SK-N-SH treated with all-trans-retinoic acid at 6 μM for 48 hours (cell line): ENCODE measurements at regions not wholly inside any gene's neighbourhood (a gene's known extent, or its start where the extent isn't known, plus 50 kb on each side); places are given as distances from the start of the nearest gene placed in this dataset.

Experiments
- ATAC-seq: fragments of 200-7000 bp; cut with Tn5 transposase; 3 replicates; pipeline ENCODE4 v1.9.1; 2020; ENCODE audit warnings: mild to moderate bottlenecking, moderate library complexity
- ARNTL ChIP-seq: fragments of 450-650 bp; formaldehyde crosslinking; IDR thresholded peaks from 2 replicates; pipeline ENCODE4 v1.5.0; 2020; ENCODE audit warnings: low read depth, mild to moderate bottlenecking, moderate library complexity, borderline replicate concordance
- BACH2 ChIP-seq: fragments of 250-450 bp; sonication (Bioruptor Pico); IDR thresholded peaks from 2 replicates; pipeline ENCODE4 v1.9.0; 2021; ENCODE audit warnings: mild to moderate bottlenecking, borderline replicate concordance
- CSDC2 ChIP-seq: fragments of 250-450 bp; sonication (Bioruptor Pico); IDR thresholded peaks from 2 replicates; pipeline ENCODE4 v1.5.0; 2020; ENCODE audit warnings: mild to moderate bottlenecking, moderate library complexity
- ESRRG ChIP-seq: fragments of 250-450 bp; sonication (Bioruptor Pico); IDR thresholded peaks from 2 replicates; pipeline ENCODE4 v1.6.1; 2021; ENCODE audit warnings: mild to moderate bottlenecking
- GLIS3 ChIP-seq: fragments of 250-450 bp; sonication (Bioruptor Pico); IDR thresholded peaks from 2 replicates; pipeline ENCODE4 v1.5.0; 2020; ENCODE audit warnings: mild to moderate bottlenecking, moderate library complexity
- ISL1 ChIP-seq: fragments of 250-450 bp; sonication (Bioruptor Pico); IDR thresholded peaks from 2 replicates; pipeline ENCODE4 v2.1.2; 2022; ENCODE audit warnings: mild to moderate bottlenecking, moderate library complexity
- OSR1 ChIP-seq: fragments of 250-450 bp; sonication (Bioruptor Pico); IDR thresholded peaks from 2 replicates; pipeline ENCODE4 v1.8.0; 2022; ENCODE audit warnings: moderate library complexity, mild to moderate bottlenecking, inconsistent platforms
- PATZ1 ChIP-seq: fragments of 250-450 bp; sonication (Bioruptor Pico); IDR thresholded peaks from 2 replicates; pipeline ENCODE4 v1.8.0; 2020; ENCODE audit warnings: mild to moderate bottlenecking, moderate library complexity, borderline replicate concordance
- POU6F1 ChIP-seq: fragments of 250-450 bp; sonication (Bioruptor Pico); IDR thresholded peaks from 2 replicates; pipeline ENCODE4 v1.8.0; 2021; ENCODE audit warnings: low read depth, mild to moderate bottlenecking, moderate library complexity, borderline replicate concordance
- PPARA ChIP-seq: fragments of 250-450 bp; sonication (Bioruptor Pico); IDR thresholded peaks from 2 replicates; pipeline ENCODE4 v1.5.0; 2020; ENCODE audit warnings: mild to moderate bottlenecking, borderline replicate concordance
- RARB ChIP-seq: fragments of 250-450 bp; sonication (Bioruptor Pico); IDR thresholded peaks from 2 replicates; pipeline ENCODE4 v1.8.0; 2021; ENCODE audit warnings: mild to moderate bottlenecking, moderate library complexity
- SNAI2 ChIP-seq: fragments of 250-450 bp; sonication (Bioruptor Pico); IDR thresholded peaks from 2 replicates; pipeline ENCODE4 v1.5.0; 2020; ENCODE audit warnings: mild to moderate bottlenecking, moderate library complexity
- TCF4 ChIP-seq: fragments of 250-450 bp; sonication (Bioruptor Pico); IDR thresholded peaks from 2 replicates; pipeline ENCODE4 v1.8.0; 2021; ENCODE audit warnings: mild to moderate bottlenecking, moderate library complexity, borderline replicate concordance
- TOX ChIP-seq: fragments of 250-450 bp; sonication (Bioruptor Pico); IDR thresholded peaks from 2 replicates; pipeline ENCODE4 v1.8.0; 2021; ENCODE audit warnings: mild to moderate bottlenecking, moderate library complexity, borderline replicate concordance
- TSHZ2 ChIP-seq: fragments of 250-450 bp; sonication (Bioruptor Pico); IDR thresholded peaks from 2 replicates; pipeline ENCODE4 v1.5.0; 2020; ENCODE audit warnings: mild to moderate bottlenecking, moderate library complexity
- ZC3H10 ChIP-seq: fragments of 250-450 bp; sonication (Bioruptor Pico); IDR thresholded peaks from 2 replicates; pipeline ENCODE4 v1.5.1; 2021; ENCODE audit warnings: mild to moderate bottlenecking, moderate library complexity
- ZFP3 ChIP-seq: fragments of 250-450 bp; sonication (Bioruptor Pico); IDR thresholded peaks from 2 replicates; pipeline ENCODE4 v1.5.0; 2020; ENCODE audit warnings: mild to moderate bottlenecking, moderate library complexity
- ZNF70 ChIP-seq: fragments of 450-650 bp; formaldehyde crosslinking; IDR thresholded peaks from 2 replicates; pipeline ENCODE4 v1.5.0; 2020; ENCODE audit warnings: mild to moderate bottlenecking, moderate library complexity
- ZNF8 ChIP-seq: fragments of 450-650 bp; formaldehyde crosslinking; IDR thresholded peaks from 2 replicates; pipeline ENCODE4 v1.5.0; 2020; ENCODE audit warnings: mild to moderate bottlenecking, moderate library complexity
- TF ChIP-seq, protein P1 (sequence below): fragments of 250-450 bp; sonication (Bioruptor Pico); IDR thresholded peaks from 2 replicates; pipeline ENCODE4 v1.5.1; 2021; ENCODE audit warnings: mild to moderate bottlenecking, moderate library complexity
- TF ChIP-seq, protein P2 (sequence below): fragments of 250-450 bp; sonication (Bioruptor Pico); IDR thresholded peaks from 2 replicates; pipeline ENCODE4 v1.5.1; 2020; ENCODE audit warnings: low read depth, mild to moderate bottlenecking, moderate library complexity

- TF ChIP-seq TSHZ2 (CRISPR knock-in tag) (no peak), RARB (no peak), OSR1 (CRISPR knock-in tag) (no peak), ISL1 (no peak), ESRRG (CRISPR knock-in tag) (no peak), TOX (CRISPR knock-in tag) (no peak), PATZ1 (CRISPR knock-in tag) (no peak), ZFP3 (no peak), BACH2 (CRISPR knock-in tag) (no peak), SNAI2 (no peak)
- TF ChIP-seq, protein P1, sequence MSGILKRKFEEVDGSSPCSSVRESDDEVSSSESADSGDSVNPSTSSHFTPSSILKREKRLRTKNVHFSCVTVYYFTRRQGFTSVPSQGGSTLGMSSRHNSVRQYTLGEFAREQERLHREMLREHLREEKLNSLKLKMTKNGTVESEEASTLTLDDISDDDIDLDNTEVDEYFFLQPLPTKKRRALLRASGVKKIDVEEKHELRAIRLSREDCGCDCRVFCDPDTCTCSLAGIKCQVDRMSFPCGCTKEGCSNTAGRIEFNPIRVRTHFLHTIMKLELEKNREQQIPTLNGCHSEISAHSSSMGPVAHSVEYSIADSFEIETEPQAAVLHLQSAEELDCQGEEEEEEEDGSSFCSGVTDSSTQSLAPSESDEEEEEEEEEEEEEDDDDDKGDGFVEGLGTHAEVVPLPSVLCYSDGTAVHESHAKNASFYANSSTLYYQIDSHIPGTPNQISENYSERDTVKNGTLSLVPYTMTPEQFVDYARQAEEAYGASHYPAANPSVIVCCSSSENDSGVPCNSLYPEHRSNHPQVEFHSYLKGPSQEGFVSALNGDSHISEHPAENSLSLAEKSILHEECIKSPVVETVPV (CRISPR knock-in tag), result no peak
- ATAC-seq, result no peak
These were observed 397.8 kb downstream of the KIF16B start for GRCh38 chr20:16175322-16175961.

- no peak for TF ChIP-seq ZNF8 (CRISPR knock-in tag)
- TF ChIP-seq PPARA (CRISPR knock-in tag), result no peak
- TF ChIP-seq POU6F1 (CRISPR knock-in tag), result no peak
- no peak for TF ChIP-seq ISL1
- no peak for TF ChIP-seq ESRRG (CRISPR knock-in tag)
- no peak for TF ChIP-seq TSHZ2 (CRISPR knock-in tag)
- no peak for TF ChIP-seq RARB
- no peak for TF ChIP-seq OSR1 (CRISPR knock-in tag)
- no peak for TF ChIP-seq CSDC2 (CRISPR knock-in tag)
- TF ChIP-seq BACH2 (CRISPR knock-in tag), result no peak
- no peak for TF ChIP-seq ARNTL
- TF ChIP-seq GLIS3, result no peak
- TF ChIP-seq, protein P2, sequence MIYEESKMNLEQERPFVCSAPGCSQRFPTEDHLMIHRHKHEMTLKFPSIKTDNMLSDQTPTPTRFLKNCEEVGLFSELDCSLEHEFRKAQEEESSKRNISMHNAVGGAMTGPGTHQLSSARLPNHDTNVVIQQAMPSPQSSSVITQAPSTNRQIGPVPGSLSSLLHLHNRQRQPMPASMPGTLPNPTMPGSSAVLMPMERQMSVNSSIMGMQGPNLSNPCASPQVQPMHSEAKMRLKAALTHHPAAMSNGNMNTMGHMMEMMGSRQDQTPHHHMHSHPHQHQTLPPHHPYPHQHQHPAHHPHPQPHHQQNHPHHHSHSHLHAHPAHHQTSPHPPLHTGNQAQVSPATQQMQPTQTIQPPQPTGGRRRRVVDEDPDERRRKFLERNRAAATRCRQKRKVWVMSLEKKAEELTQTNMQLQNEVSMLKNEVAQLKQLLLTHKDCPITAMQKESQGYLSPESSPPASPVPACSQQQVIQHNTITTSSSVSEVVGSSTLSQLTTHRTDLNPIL, result no peak
- TF ChIP-seq, protein P1 (CRISPR knock-in tag), result no peak
- no peak for TF ChIP-seq SNAI2
- TF ChIP-seq PATZ1 (CRISPR knock-in tag), result no peak
- no peak for TF ChIP-seq ZC3H10 (CRISPR knock-in tag)
- TF ChIP-seq TCF4, result no peak
- TF ChIP-seq TOX (CRISPR knock-in tag), result no peak
- TF ChIP-seq ZNF70, result no peak
- ATAC-seq, result no peak
These were observed 398.9 kb downstream of the KIF16B start for GRCh38 chr20:16174311-16174710.
